K562 (cell line): ENCODE measurements at regions not wholly inside any gene's neighbourhood (a gene's known extent, or its start where the extent isn't known, plus 50 kb on each side); places are given as distances from the start of the nearest gene placed in this dataset.

Source experiments
- ATAC-seq: fragments of 200-7000 bp; cut with Tn5 transposase; 3 replicates; pipeline ENCODE4 v1.9.1; 2020; ENCODE audit warnings: moderate library complexity
- BruUV-seq: library from RNA; stranded (reverse); fragments of 400-500 nt; replicated peaks from 2 replicates; lab custom pipeline; 2021; lab: Mats Ljungman, UMichigan
- CTCF ChIA-PET: fragments of 300-600 bp; formaldehyde crosslinking; extraction: SDS; loops from one replicate; lab custom pipeline; 2021; ENCODE audit warnings: low intra/inter-chr PET ratio; lab: Yijun Ruan, JAX
- POLR2A ChIA-PET: fragments of 300-600, 350-650 bp; sonication (Branson Sonifier 250); formaldehyde crosslinking; extraction: SDS; loops from one replicate; lab custom pipeline; 2021; ENCODE audit warnings: antibody characterized with exemption, inconsistent platforms; lab: Yijun Ruan, JAX
- DNase-seq, 4 experiments: peaks; one replicate each; pipeline versions ENCODE4 v3.0.0 to v3.0.0-alpha.2; 2011 to 2018; ENCODE audit warnings: low spot score in 3 of 4, mixed read lengths in 3 of 4; ENCODE audit errors: extremely low read depth in 1 of 4
- FAIRE-seq: peaks from 2 replicates; lab custom pipeline; 2011; peaks lifted over from hg19 to GRCh38; lab: Jason Lieb, UNC
- H2AFZ ChIP-seq: 2 replicates; pipeline ENCODE4 v1.6.0; 2011; ENCODE audit warnings: low read depth, low read length, control low read depth, inconsistent platforms
- H3K27ac ChIP-seq: fragments of 200-600 bp; 3 replicates; pipeline ENCODE4 v1.8.0; 2011; ENCODE audit warnings: low read depth, mild to moderate bottlenecking, control low read depth, inconsistent platforms, low read length, moderate library complexity, mixed read lengths; ENCODE audit errors: extremely low read depth
- H3K27me3 ChIP-seq, 2 experiments: fragments of 300-600 bp in 1 of 2; 2 replicates in 1 of 2; 3 replicates in 1 of 2; pipeline versions ENCODE4 v1.6.0 to v1.8.0; 2011; ENCODE audit warnings: inconsistent platforms in 2 of 2, low read length in 2 of 2, mild to moderate bottlenecking in 1 of 2, mixed read lengths in 1 of 2, moderate library complexity in 1 of 2; ENCODE audit not compliant: control insufficient read depth in 2 of 2, insufficient read depth in 2 of 2
- H3K36me3 ChIP-seq: fragments of 300-600 bp; 3 replicates; pipeline ENCODE4 v1.8.0; 2011; ENCODE audit warnings: mild to moderate bottlenecking, low read length, inconsistent platforms; ENCODE audit not compliant: control insufficient read depth, insufficient read depth
- H3K4me1 ChIP-seq, 2 experiments: fragments of 200-600 bp in 1 of 2; replicated peaks in 1 of 2; 2 replicates in 1 of 2; 3 replicates in 1 of 2; pipeline versions ENCODE4 v1.5.1 to v1.8.0; 2011; ENCODE audit warnings: inconsistent platforms in 2 of 2, low read length in 2 of 2, mild to moderate bottlenecking in 1 of 2, mixed read lengths in 1 of 2, moderate library complexity in 1 of 2; ENCODE audit not compliant: control insufficient read depth in 2 of 2, insufficient read depth in 2 of 2
- H3K4me2 ChIP-seq: 2 replicates; pipeline ENCODE4 v1.6.1; 2011; ENCODE audit warnings: low read length, control low read depth, inconsistent platforms, mixed read lengths; ENCODE audit not compliant: insufficient read depth
- H3K4me3 ChIP-seq: fragments of 200-600 bp; sonication (generic), shearing (Covaris generic); 2 replicates; pipeline ENCODE4 v1.5.1; 2016; ENCODE audit warnings: control low read depth, inconsistent platforms
- H3K79me2 ChIP-seq: fragments of 200-600 bp; 3 replicates; pipeline ENCODE4 v1.8.0; 2011; ENCODE audit warnings: low read length, inconsistent platforms; ENCODE audit not compliant: control insufficient read depth, insufficient read depth
- H3K9ac ChIP-seq, 2 experiments: 2 replicates each; pipeline versions ENCODE4 v1.6.0 to v1.6.1; 2011; ENCODE audit warnings: low read depth in 2 of 2, low read length in 2 of 2, control low read depth in 1 of 2, inconsistent platforms in 1 of 2, mild to moderate bottlenecking in 1 of 2, mixed read lengths in 1 of 2; ENCODE audit not compliant: insufficient read depth in 1 of 2
- H3K9me1 ChIP-seq: one replicate; pipeline ENCODE4 v1.6.0; 2011; ENCODE audit warnings: inconsistent platforms, mild to moderate bottlenecking, low read length, moderate library complexity; ENCODE audit not compliant: control insufficient read depth, insufficient read depth
- H3K9me3 ChIP-seq: replicated peaks from 2 replicates; pipeline ENCODE4 v1.5.1; 2011; ENCODE audit warnings: low read depth, low read length, inconsistent platforms; ENCODE audit not compliant: control insufficient read depth, insufficient read depth
- H4K20me1 ChIP-seq: replicated peaks from 2 replicates; pipeline ENCODE4 v1.6.1; 2011; ENCODE audit warnings: low read length, inconsistent platforms, mixed read lengths; ENCODE audit not compliant: control insufficient read depth, insufficient read depth
- CBFA2T2 ChIP-seq: fragments of 450-650 bp; conservative IDR thresholded peaks from 2 replicates; pipeline ENCODE4 v1.6.1; 2017; ENCODE audit warnings: mild to moderate bottlenecking
- MBD2 ChIP-seq: sonication (generic); IDR thresholded peaks from 2 replicates; pipeline ENCODE4 v1.6.1; 2016; ENCODE audit warnings: low read depth, borderline replicate concordance
- NR4A1 ChIP-seq, 2 experiments: fragments of 250-450 bp in 1 of 2; fragments of 450-650 bp in 1 of 2; sonication (Bioruptor Pico) in 1 of 2; IDR thresholded peaks; 2 replicates each; pipeline versions ENCODE4 v1.4.0 to v1.6.1; 2016 to 2020; ENCODE audit warnings: mild to moderate bottlenecking in 2 of 2, missing compliant biosample characterization in 1 of 2, missing genetic modification characterization in 1 of 2, moderate library complexity in 1 of 2
- POLR2AphosphoS5 ChIP-seq: IDR thresholded peaks from 2 replicates; pipeline ENCODE4 v1.6.1; 2011; ENCODE audit warnings: mild to moderate bottlenecking, low read depth, low read length, moderate library complexity; ENCODE audit not compliant: control insufficient read depth, insufficient read depth
- PRDM10 ChIP-seq: fragments of 450-650 bp; IDR thresholded peaks from 2 replicates; pipeline ENCODE4 v1.6.1; 2018; ENCODE audit not compliant: partially characterized antibody
- ZBTB17 ChIP-seq: fragments of 450-650 bp; formaldehyde crosslinking; IDR thresholded peaks from 2 replicates; pipeline ENCODE4 v1.4.0; 2020; ENCODE audit warnings: mild to moderate bottlenecking
- ZFX ChIP-seq: sonication (generic); formaldehyde crosslinking; IDR thresholded peaks from 2 replicates; pipeline ENCODE4 v1.8.0; 2022; ENCODE audit warnings: mild to moderate bottlenecking, missing genetic modification reagents, moderate library complexity
- ZNF121 ChIP-seq: sonication (generic); formaldehyde crosslinking; conservative IDR thresholded peaks from 2 replicates; pipeline ENCODE4 v1.8.0; 2022; ENCODE audit warnings: missing genetic modification reagents
- WGBS: fragments of 100-300 bp; shearing (Covaris generic); methylation state at CpG from one replicate; pipeline ENCODE4 v1.1.6; 2016; ENCODE audit warnings: low coverage, mixed read lengths; ENCODE audit not compliant: insufficient coverage; ENCODE audit errors: missing lambda C conversion rate; 5-methylcytosine and 5-hydroxymethylcytosine counted together
- in situ Hi-C: fragments of 300-500 bp; cut with MboI; formaldehyde crosslinking; loops from 4 replicates; pipeline ENCODE4 v1.15.0; 2018; ENCODE audit warnings: inconsistent platforms, mixed read lengths
- intact Hi-C: fragments of 100-400 bp; cut with micrococcal nuclease; formaldehyde crosslinking; loops from 2 replicates; pipeline ENCODE4 v1.14.2; 2022

GRCh38 chr9:108178318-108178717, 677.5 kb downstream of the ACTL7B start (continued):
- no peak for TF ChIP-seq PRDM10
- no peak for TF ChIP-seq MBD2
- TF ChIP-seq POLR2AphosphoS5 = no peak
- no peak for TF ChIP-seq NR4A1 (CRISPR knock-in tag; IDR thresholded peaks at IDR 0.05)
- no peak for TF ChIP-seq NR4A1 (tag; IDR thresholded peaks at IDR 0.05)
- TF ChIP-seq, all 486 proteins: peak for 0

GRCh38 chr9:108168236-108168850, 678.8 kb upstream of the KLF4 start:
- Histone ChIP-seq H3K4me3 (no peak overlapping the region), H3K36me3 (no peaks in the 10 kb centered on the region), H3K9ac (no peak overlapping the region), H3K27ac (no peak overlapping the region), H2AFZ (no peak overlapping the region), H3K4me1 (peaks cover 0 to 4% of the 10 kb centered on the region in 2 experiments; a peak in 1 of 5 replicates), H4K20me1 (no peaks in the 10 kb centered on the region), H3K4me2 (no peak overlapping the region), H3K79me2 (no peaks in the 10 kb centered on the region), H3K9me1 (no peaks in the 10 kb centered on the region), H3K27me3 (peaks cover 24 to 29% of the 10 kb centered on the region in 2 experiments), H3K9me3 (no peaks in the 10 kb centered on the region)
- TF ChIP-seq ZBTB17 (CRISPR knock-in tag) (no peak), ZFX (CRISPR knock-in tag) (no peak), ZNF121 (no peak), CBFA2T2 (no peak)
- in situ Hi-C loops (no loop called here), intact Hi-C loops (no loop called here)
- DNase-seq (no peak), FAIRE-seq (no peak), ATAC-seq (no peak)
- POLR2A ChIA-PET = no interaction called here
- CTCF ChIA-PET = no interaction called here
- 0% methylated on average over 3 of the region's 3 CpGs for WGBS
- BruUV-seq = no TSS peak
